ENCODE measurements at regions not wholly inside any gene's neighbourhood (a gene's known extent, or its start where the extent isn't known, plus 50 kb on each side); places are given as distances from the start of the nearest gene placed in this dataset.

GRCh38 chr5:36417221-36417620 is 115.5 kb upstream of the RANBP3L start:
- Mint-ChIP-seq H3K4me3 (ENCODE audit: unreplicated experiment) (no peak overlapping the region), H3K27ac (ENCODE audit: unreplicated experiment) (no peak overlapping the region), H3K36me3 (ENCODE audit: low read depth, unreplicated experiment) (no peaks in the 10 kb centered on the region), H3K4me1 (ENCODE audit: low read depth, unreplicated experiment) (peaks cover 15% of the 10 kb centered on the region), H3K27me3 (ENCODE audit: low read depth, unreplicated experiment) (no peaks in the 10 kb centered on the region), H3K9me3 (ENCODE audit: unreplicated experiment) (no peaks in the 10 kb centered on the region)
- no peak for TF ChIP-seq CTCF (IDR thresholded peaks at IDR 0.05; ENCODE audit: insufficient read depth, low read depth, low read length)
- no peak for TF ChIP-seq EZH2 (IDR thresholded peaks at IDR 0.05; ENCODE audit: insufficient read depth, low read length)
- H3K36me3 ChIP-seq (ENCODE audit: insufficient read depth, low read length): no peaks in the 10 kb centered on the region
- H3K4me3 ChIP-seq (ENCODE audit: insufficient read depth, low read depth, low read length): no peak overlapping the region
- no peak overlapping the region for H3K27ac ChIP-seq (ENCODE audit: low read depth, low read length)
- H3K4me2 ChIP-seq (ENCODE audit: low read length): no peak overlapping the region
- H3K9ac ChIP-seq (ENCODE audit: low read length): no peak overlapping the region
- H3K4me1 ChIP-seq (ENCODE audit: insufficient read depth, low read length): peaks cover 9% of the 10 kb centered on the region
- H2AFZ ChIP-seq (ENCODE audit: low read depth, low read length): no peak overlapping the region
- H4K20me1 ChIP-seq (ENCODE audit: insufficient read depth, low read length): no peaks in the 10 kb centered on the region
- FAIRE-seq (no peak), DNase-seq (ENCODE audit: low read depth) (no peak)
- H3K79me2 ChIP-seq (ENCODE audit: insufficient read depth, low read length): no peaks in the 10 kb centered on the region
- no peaks in the 10 kb centered on the region for H3K27me3 ChIP-seq (ENCODE audit: insufficient read depth, low read length)
- H3K9me3 ChIP-seq (ENCODE audit: insufficient read depth, low read depth, low read length): no peaks in the 10 kb centered on the region

DNA sequence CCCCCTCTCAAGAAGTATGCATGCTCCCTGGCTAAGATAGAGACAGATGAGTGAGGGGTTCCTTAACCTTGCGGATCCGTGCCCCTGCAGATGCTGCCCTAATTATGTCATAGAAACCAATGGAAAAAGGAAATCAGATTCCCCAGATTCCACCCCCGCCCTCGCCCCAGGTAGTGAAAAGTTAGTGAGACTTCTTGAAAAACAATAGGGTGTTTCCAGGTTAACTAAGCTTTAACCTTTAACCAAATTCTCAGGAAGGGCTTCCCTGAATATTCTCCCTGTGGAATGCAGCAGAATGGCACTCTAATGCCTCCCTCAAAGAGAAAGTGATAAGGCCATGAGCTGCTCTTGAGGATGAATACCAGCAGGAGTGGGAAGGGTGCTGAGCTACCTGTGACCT is 116.0 kb upstream of the RANBP3L start:
- Histone ChIP-seq H3K4me3 (ENCODE audit: insufficient read depth, low read depth, low read length) (no peak overlapping the region), H2AFZ (ENCODE audit: low read depth, low read length) (no peak overlapping the region), H4K20me1 (ENCODE audit: insufficient read depth, low read length) (no peaks in the 10 kb centered on the region), H3K9ac (ENCODE audit: low read length) (no peak overlapping the region), H3K27me3 (ENCODE audit: insufficient read depth, low read length) (no peaks in the 10 kb centered on the region), H3K36me3 (ENCODE audit: insufficient read depth, low read length) (no peaks in the 10 kb centered on the region), H3K4me1 (ENCODE audit: insufficient read depth, low read length) (peaks cover 13% of the 10 kb centered on the region), H3K9me3 (ENCODE audit: insufficient read depth, low read depth, low read length) (no peaks in the 10 kb centered on the region), H3K4me2 (ENCODE audit: low read length) (no peak overlapping the region), H3K79me2 (ENCODE audit: insufficient read depth, low read length) (no peaks in the 10 kb centered on the region), H3K27ac (ENCODE audit: low read depth, low read length) (no peak overlapping the region)
- no peaks in the 10 kb centered on the region for H3K9me3 Mint-ChIP-seq (ENCODE audit: unreplicated experiment)
- H3K27ac Mint-ChIP-seq (ENCODE audit: unreplicated experiment): no peak overlapping the region
- TF ChIP-seq CTCF (IDR thresholded peaks at IDR 0.05; ENCODE audit: insufficient read depth, low read depth, low read length) (no peak), EZH2 (IDR thresholded peaks at IDR 0.05; ENCODE audit: insufficient read depth, low read length) (no peak)
- H3K4me1 Mint-ChIP-seq (ENCODE audit: low read depth, unreplicated experiment): peaks cover 15% of the 10 kb centered on the region
- H3K4me3 Mint-ChIP-seq (ENCODE audit: unreplicated experiment): no peak overlapping the region
- no peaks in the 10 kb centered on the region for H3K36me3 Mint-ChIP-seq (ENCODE audit: low read depth, unreplicated experiment)
- H3K27me3 Mint-ChIP-seq (ENCODE audit: low read depth, unreplicated experiment): no peaks in the 10 kb centered on the region
- no peak for DNase-seq (ENCODE audit: low read depth)
- FAIRE-seq: no peak

- no peak overlapping the region for H3K4me3 ChIP-seq (ENCODE audit: insufficient read depth, low read depth, low read length)
- H3K4me3 Mint-ChIP-seq (ENCODE audit: unreplicated experiment): no peak overlapping the region
- H3K27me3 Mint-ChIP-seq (ENCODE audit: low read depth, unreplicated experiment): no peaks in the 10 kb centered on the region
- no peaks in the 10 kb centered on the region for H4K20me1 ChIP-seq (ENCODE audit: insufficient read depth, low read length)
- H3K4me2 ChIP-seq (ENCODE audit: low read length): no peak overlapping the region
- H3K79me2 ChIP-seq (ENCODE audit: insufficient read depth, low read length): no peaks in the 10 kb centered on the region
- peaks cover 19% of the 10 kb centered on the region for H3K4me1 ChIP-seq (ENCODE audit: insufficient read depth, low read length)
- H3K27ac Mint-ChIP-seq (ENCODE audit: unreplicated experiment): no peak overlapping the region
- H3K27ac ChIP-seq (ENCODE audit: low read depth, low read length): no peak overlapping the region
- no peak for TF ChIP-seq CTCF (IDR thresholded peaks at IDR 0.05; ENCODE audit: insufficient read depth, low read depth, low read length)
- no peak for TF ChIP-seq EZH2 (IDR thresholded peaks at IDR 0.05; ENCODE audit: insufficient read depth, low read length)
- FAIRE-seq (no peak), DNase-seq (ENCODE audit: low read depth) (no peak)
- H3K36me3 Mint-ChIP-seq (ENCODE audit: low read depth, unreplicated experiment): no peaks in the 10 kb centered on the region
- H3K36me3 ChIP-seq (ENCODE audit: insufficient read depth, low read length): no peaks in the 10 kb centered on the region
- no peaks in the 10 kb centered on the region for H3K9me3 ChIP-seq (ENCODE audit: insufficient read depth, low read depth, low read length)
- no peaks in the 10 kb centered on the region for H3K9me3 Mint-ChIP-seq (ENCODE audit: unreplicated experiment)
- H3K27me3 ChIP-seq (ENCODE audit: insufficient read depth, low read length): no peaks in the 10 kb centered on the region
- no peak overlapping the region for H2AFZ ChIP-seq (ENCODE audit: low read depth, low read length)
- H3K9ac ChIP-seq (ENCODE audit: low read length): no peak overlapping the region
- peaks cover 19% of the 10 kb centered on the region for H3K4me1 Mint-ChIP-seq (ENCODE audit: low read depth, unreplicated experiment)
Measured at GRCh38 chr5:36418152-36418979, 116.7 kb upstream of the RANBP3L start.
